ENCODE measurements at regions not wholly inside any gene's neighbourhood (a gene's known extent, or its start where the extent isn't known, plus 50 kb on each side); places are given as distances from the start of the nearest gene placed in this dataset.
A peak's percentile ranks its signal among the peaks of the same experiment; 100 is the strongest.
"Not testable (repeated sequence)": the region's sequence is repeated elsewhere in the genome, so short reads cannot be mapped to it uniquely, and the experiment has no call there.

GRCh38 chr6:137389150-137389704 lies 105.0 kb downstream of the OLIG3 start (continued):
- TF ChIP-seq IRF1 (CRISPR knock-in tag; IDR thresholded peaks at IDR 0.05) = no peak

GRCh38 chr6:137387096-137387764 lies 107.0 kb downstream of the OLIG3 start:
- DNase-seq (ENCODE audit: low spot score) (peak; percentile 49), ATAC-seq (no peak)
- Mint-ChIP-seq H3K4me3 (no peak overlapping the region), H3K9me3 (no peaks in the 10 kb centered on the region), H3K27me3 (ENCODE audit: low read depth) (peaks cover 84% of the 10 kb centered on the region), H3K4me1 (no peaks in the 10 kb centered on the region), H3K36me3 (no peaks in the 10 kb centered on the region), H3K27ac (no peak overlapping the region)
- TF ChIP-seq MLX (CRISPR knock-in tag; IDR thresholded peaks at IDR 0.05) = no peak
- no peak for TF ChIP-seq GABPB1 (CRISPR knock-in tag; IDR thresholded peaks at IDR 0.05)
- TF ChIP-seq USF1 (CRISPR knock-in tag; IDR thresholded peaks at IDR 0.05) = no peak
- TF ChIP-seq PREB (CRISPR knock-in tag; IDR thresholded peaks at IDR 0.05; ENCODE audit: borderline replicate concordance) = no peak
- TF ChIP-seq ARID4B (CRISPR knock-in tag; IDR thresholded peaks at IDR 0.05; ENCODE audit: borderline replicate concordance) = no peak
- POLR2A ChIA-PET = no interaction called here
- CTCF ChIA-PET = interaction anchor here (0.9 to 1.0 kb wide), 3 partner anchors 109 to 293 kb away, joined by 3 to 4 read pairs (median 3); no protein-coding TSS in a partner anchor

GRCh38 chr6:137383287-137383686 lies 110.9 kb downstream of the OLIG3 start:
- H3K4me1 Mint-ChIP-seq; DNase-seq (ENCODE audit: low spot score); H3K27ac Mint-ChIP-seq; POLR2A ChIA-PET; ATAC-seq; H3K36me3 Mint-ChIP-seq; CTCF ChIA-PET; H3K4me3 Mint-ChIP-seq: not testable (repeated sequence)
- Mint-ChIP-seq H3K27me3 (ENCODE audit: low read depth) (peaks cover 55% of the 10 kb centered on the region), H3K9me3 (peaks cover 15% of the 10 kb centered on the region)

GRCh38 chr6:137378090-137378369 lies 116.2 kb downstream of the OLIG3 start:
- H3K9me3 Mint-ChIP-seq = peaks cover 19% of the 10 kb centered on the region
- ChIA-PET POLR2A (interaction anchor here (0.6 kb wide), 1 partner anchor 41 kb away, joined by 4 read pairs; no protein-coding TSS in a partner anchor), CTCF (interaction anchor here (0.6 kb wide), 2 partner anchors 64 to 271 kb away, joined by 3 to 4 read pairs; no protein-coding TSS in a partner anchor)
- peaks cover 3% of the 10 kb centered on the region; the same call in 1 of the 2 replicates for H3K4me1 Mint-ChIP-seq
- DNase-seq (ENCODE audit: low spot score) (no peak), ATAC-seq (no peak)
- H3K4me3 Mint-ChIP-seq = no peak overlapping the region
- peaks cover 9% of the 10 kb centered on the region for H3K27me3 Mint-ChIP-seq (ENCODE audit: low read depth)
- H3K36me3 Mint-ChIP-seq = peaks cover 2% of the 10 kb centered on the region; the same call in 1 of the 2 replicates
- no peak overlapping the region for H3K27ac Mint-ChIP-seq
- TF ChIP-seq FOXK1 (CRISPR knock-in tag; IDR thresholded peaks at IDR 0.05) (no peak), ZNF425 (CRISPR knock-in tag; conservative IDR thresholded peaks at IDR 0.05) (no peak), MXD4 (CRISPR knock-in tag; IDR thresholded peaks at IDR 0.05; ENCODE audit: borderline replicate concordance) (no peak), CREM (CRISPR knock-in tag; IDR thresholded peaks at IDR 0.05) (no peak), FOXP4 (CRISPR knock-in tag; IDR thresholded peaks at IDR 0.05) (no peak), IRF2 (CRISPR knock-in tag; IDR thresholded peaks at IDR 0.05; ENCODE audit: borderline replicate concordance, low read depth) (no peak), HMGXB4 (CRISPR knock-in tag; IDR thresholded peaks at IDR 0.05) (no peak), TEAD1 (CRISPR knock-in tag; IDR thresholded peaks at IDR 0.05) (no peak), GABPB1 (CRISPR knock-in tag; IDR thresholded peaks at IDR 0.05) (no peak)
